ENCODE measurements at regions not wholly inside any gene's neighbourhood (a gene's known extent, or its start where the extent isn't known, plus 50 kb on each side); places are given as distances from the start of the nearest gene placed in this dataset.

GRCh38 chr19:30314056-30314804 is 58.0 kb upstream of the ZNF536 start:
- Mint-ChIP-seq H3K36me3 (ENCODE audit: unreplicated experiment) (no peaks in the 10 kb centered on the region), H3K4me3 (ENCODE audit: unreplicated experiment) (no peak overlapping the region), H3K27me3 (ENCODE audit: unreplicated experiment) (no peaks in the 10 kb centered on the region), H3K4me1 (ENCODE audit: unreplicated experiment) (no peaks in the 10 kb centered on the region), H3K9me3 (ENCODE audit: unreplicated experiment) (peaks cover 35% of the 10 kb centered on the region), H3K27ac (ENCODE audit: unreplicated experiment) (no peak overlapping the region)
- DNase-seq (ENCODE audit: extremely low spot score, unreplicated experiment): no peak
- no peak for TF ChIP-seq CTCF (IDR thresholded peaks at IDR 0.05)

- no peaks in the 10 kb centered on the region for H3K27me3 Mint-ChIP-seq (ENCODE audit: unreplicated experiment)
- no peak for DNase-seq (ENCODE audit: extremely low spot score, unreplicated experiment)
- H3K4me3 Mint-ChIP-seq (ENCODE audit: unreplicated experiment): no peak overlapping the region
- no peaks in the 10 kb centered on the region for H3K4me1 Mint-ChIP-seq (ENCODE audit: unreplicated experiment)
- H3K27ac Mint-ChIP-seq (ENCODE audit: unreplicated experiment): no peak overlapping the region
- H3K36me3 Mint-ChIP-seq (ENCODE audit: unreplicated experiment): no peaks in the 10 kb centered on the region
- peaks cover 30% of the 10 kb centered on the region for H3K9me3 Mint-ChIP-seq (ENCODE audit: unreplicated experiment)
- no peak for TF ChIP-seq CTCF (IDR thresholded peaks at IDR 0.05)
Measured at GRCh38 chr19:30314805-30315155, 57.4 kb upstream of the ZNF536 start.

GRCh38 chr19:30315159-30315558 is 57.0 kb upstream of the ZNF536 start:
- Mint-ChIP-seq H3K27me3 (ENCODE audit: unreplicated experiment) (no peaks in the 10 kb centered on the region), H3K27ac (ENCODE audit: unreplicated experiment) (no peak overlapping the region), H3K4me3 (ENCODE audit: unreplicated experiment) (no peak overlapping the region), H3K36me3 (ENCODE audit: unreplicated experiment) (no peaks in the 10 kb centered on the region), H3K9me3 (ENCODE audit: unreplicated experiment) (peaks cover 29% of the 10 kb centered on the region), H3K4me1 (ENCODE audit: unreplicated experiment) (no peaks in the 10 kb centered on the region)
- no peak for DNase-seq (ENCODE audit: extremely low spot score, unreplicated experiment)
- no peak for TF ChIP-seq CTCF (IDR thresholded peaks at IDR 0.05)

- Mint-ChIP-seq H3K9me3 (ENCODE audit: unreplicated experiment) (peaks cover 25% of the 10 kb centered on the region), H3K36me3 (ENCODE audit: unreplicated experiment) (no peaks in the 10 kb centered on the region), H3K4me3 (ENCODE audit: unreplicated experiment) (no peak overlapping the region), H3K4me1 (ENCODE audit: unreplicated experiment) (no peaks in the 10 kb centered on the region), H3K27me3 (ENCODE audit: unreplicated experiment) (no peaks in the 10 kb centered on the region), H3K27ac (ENCODE audit: unreplicated experiment) (no peak overlapping the region)
- DNase-seq (ENCODE audit: extremely low spot score, unreplicated experiment): no peak
- no peak for TF ChIP-seq CTCF (IDR thresholded peaks at IDR 0.05)
Measured at GRCh38 chr19:30316000-30316491, 56.1 kb upstream of the ZNF536 start.

- Mint-ChIP-seq H3K27ac (ENCODE audit: unreplicated experiment) (no peak overlapping the region), H3K4me1 (ENCODE audit: unreplicated experiment) (no peaks in the 10 kb centered on the region), H3K9me3 (ENCODE audit: unreplicated experiment) (peaks cover 23% of the 10 kb centered on the region), H3K4me3 (ENCODE audit: unreplicated experiment) (no peak overlapping the region), H3K27me3 (ENCODE audit: unreplicated experiment) (no peaks in the 10 kb centered on the region), H3K36me3 (ENCODE audit: unreplicated experiment) (no peaks in the 10 kb centered on the region)
- no peak for TF ChIP-seq CTCF (IDR thresholded peaks at IDR 0.05)
- no peak for DNase-seq (ENCODE audit: extremely low spot score, unreplicated experiment)
Measured at GRCh38 chr19:30316560-30317106, 55.6 kb upstream of the ZNF536 start.

All from osteocyte (in vitro differentiated cells).